Left lung (tissue), 4 donors: ENCODE measurements at regions not wholly inside any gene's neighbourhood (a gene's known extent, or its start where the extent isn't known, plus 50 kb on each side); places are given as distances from the start of the nearest gene placed in this dataset.

Experiments used
- ATAC-seq: fragments of 200-7000 bp; cut with Tn5 transposase; one replicate; pipeline ENCODE4 v1.9.1; 2020; ENCODE audit warnings: moderate library complexity
- DNase-seq, 4 donors: peaks; one replicate each; pipeline ENCODE4 v3.0.0-alpha.2; 2013 to 2020
- H3K27ac ChIP-seq, 2 donors: fragments of 200-600 bp; sonication (generic) in 1 of 2; one replicate each; pipeline versions ENCODE4 v1.5.0 to v1.8.0; 2020 to 2021
- H3K27me3 ChIP-seq, 2 donors: fragments of 200-600 bp; sonication (generic) in 1 of 2; one replicate each; pipeline versions ENCODE4 v1.5.0 to v1.8.0; 2020 to 2021
- H3K36me3 ChIP-seq, 2 donors: fragments of 200-600 bp; sonication (generic) in 1 of 2; one replicate each; pipeline versions ENCODE4 v1.5.0 to v1.8.0; 2020 to 2021
- H3K4me1 ChIP-seq, 2 donors: fragments of 200-600 bp; one replicate each; pipeline ENCODE4 v1.8.0; 2021
- H3K4me3 ChIP-seq, 2 donors: fragments of 200-600 bp; sonication (generic) in 1 of 2; one replicate each; pipeline versions ENCODE4 v1.5.0 to v1.8.0; 2020 to 2021; ENCODE audit warnings: mild to moderate bottlenecking in 1 of 2
- H3K9me3 ChIP-seq, 2 donors: fragments of 200-600 bp; sonication (generic) in 1 of 2; one replicate each; pipeline versions ENCODE4 v1.5.0 to v1.8.0; 2020 to 2021
- intact Hi-C, 2 donors: fragments of 100-400 bp; cut with DNase I; formaldehyde crosslinking; loops; one replicate each; pipeline versions ENCODE4 v1.11.2 to v1.14.2; 2022
- TF ChIP-seq, protein P1 (sequence below), 2 donors: fragments of 200-600 bp; sonication (generic) in 1 of 2; IDR thresholded peaks; one replicate each; pipeline versions ENCODE4 v1.5.0 to v1.8.0; 2021; ENCODE audit warnings: antibody characterized with exemption in 2 of 2
- donor health status: DM: no; HTN: yes; CAD: no.
- donor health status: DM: no; HTN: no; CAD: no.

GRCh38 chr7:3238525-3239210 is 62.4 kb upstream of the SDK1 start:
- Histone ChIP-seq H3K36me3 (no peaks in the 10 kb centered on the region), H3K4me1 (no peaks in the 10 kb centered on the region)
- DNase-seq = no peak

DNA sequence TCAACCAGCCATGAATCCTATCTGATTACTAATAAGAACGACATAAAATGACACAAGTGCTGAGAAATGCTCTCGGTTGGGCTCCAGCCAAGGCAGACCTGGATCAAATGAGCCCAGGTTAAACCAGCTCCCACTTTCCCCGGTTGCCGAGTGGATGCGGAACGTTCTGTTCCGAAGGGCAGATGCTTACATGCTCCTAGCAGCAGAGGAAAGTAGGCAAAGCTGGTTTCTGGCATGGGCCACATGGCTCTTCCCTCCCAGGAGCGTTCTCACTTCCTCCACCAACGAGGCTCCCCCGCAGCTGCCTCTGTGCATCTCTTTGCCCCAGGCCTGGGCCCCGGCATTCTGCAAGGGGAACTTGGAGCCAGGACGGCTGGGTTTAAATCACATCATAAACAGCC is 61.8 kb upstream of the SDK1 start:
- H3K4me3 ChIP-seq = no peak overlapping the region
- H3K27ac ChIP-seq = no peak overlapping the region
- DNase-seq = no peak
- TF ChIP-seq, protein P1, sequence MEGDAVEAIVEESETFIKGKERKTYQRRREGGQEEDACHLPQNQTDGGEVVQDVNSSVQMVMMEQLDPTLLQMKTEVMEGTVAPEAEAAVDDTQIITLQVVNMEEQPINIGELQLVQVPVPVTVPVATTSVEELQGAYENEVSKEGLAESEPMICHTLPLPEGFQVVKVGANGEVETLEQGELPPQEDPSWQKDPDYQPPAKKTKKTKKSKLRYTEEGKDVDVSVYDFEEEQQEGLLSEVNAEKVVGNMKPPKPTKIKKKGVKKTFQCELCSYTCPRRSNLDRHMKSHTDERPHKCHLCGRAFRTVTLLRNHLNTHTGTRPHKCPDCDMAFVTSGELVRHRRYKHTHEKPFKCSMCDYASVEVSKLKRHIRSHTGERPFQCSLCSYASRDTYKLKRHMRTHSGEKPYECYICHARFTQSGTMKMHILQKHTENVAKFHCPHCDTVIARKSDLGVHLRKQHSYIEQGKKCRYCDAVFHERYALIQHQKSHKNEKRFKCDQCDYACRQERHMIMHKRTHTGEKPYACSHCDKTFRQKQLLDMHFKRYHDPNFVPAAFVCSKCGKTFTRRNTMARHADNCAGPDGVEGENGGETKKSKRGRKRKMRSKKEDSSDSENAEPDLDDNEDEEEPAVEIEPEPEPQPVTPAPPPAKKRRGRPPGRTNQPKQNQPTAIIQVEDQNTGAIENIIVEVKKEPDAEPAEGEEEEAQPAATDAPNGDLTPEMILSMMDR (IDR thresholded peaks at IDR 0.05) = no peak
- intact Hi-C loops = no loop called here
- ATAC-seq = no peak
- H3K9me3 ChIP-seq = peaks cover 0 to 16% of the 10 kb centered on the region in 2 donors
- H3K27me3 ChIP-seq = no peaks in the 10 kb centered on the region
- H3K36me3 ChIP-seq = no peaks in the 10 kb centered on the region
- no peaks in the 10 kb centered on the region for H3K4me1 ChIP-seq

More at GRCh38 chr7:3238525-3239210, 62.4 kb upstream of the SDK1 start:
- intact Hi-C loops = no loop called here
- Histone ChIP-seq H3K27me3 (no peaks in the 10 kb centered on the region), H3K4me3 (no peak overlapping the region), H3K9me3 (peaks cover 0 to 16% of the 10 kb centered on the region in 2 donors), H3K27ac (no peak overlapping the region)
- TF ChIP-seq, protein P1 (IDR thresholded peaks at IDR 0.05) = no peak
- ATAC-seq = no peak

- ATAC-seq (no peak), DNase-seq (no peak)
- H3K36me3 ChIP-seq = no peaks in the 10 kb centered on the region
- TF ChIP-seq, protein P1 (IDR thresholded peaks at IDR 0.05) = no peak
- H3K27ac ChIP-seq = no peak overlapping the region
- no peaks in the 10 kb centered on the region for H3K27me3 ChIP-seq
- H3K4me1 ChIP-seq = no peaks in the 10 kb centered on the region
- peaks cover 0 to 11% of the 10 kb centered on the region in 2 donors for H3K9me3 ChIP-seq
- no peak overlapping the region for H3K4me3 ChIP-seq
- intact Hi-C loops = no loop called here
These were observed 60.1 kb upstream of the SDK1 start for GRCh38 chr7:3240826-3241430.

DNA sequence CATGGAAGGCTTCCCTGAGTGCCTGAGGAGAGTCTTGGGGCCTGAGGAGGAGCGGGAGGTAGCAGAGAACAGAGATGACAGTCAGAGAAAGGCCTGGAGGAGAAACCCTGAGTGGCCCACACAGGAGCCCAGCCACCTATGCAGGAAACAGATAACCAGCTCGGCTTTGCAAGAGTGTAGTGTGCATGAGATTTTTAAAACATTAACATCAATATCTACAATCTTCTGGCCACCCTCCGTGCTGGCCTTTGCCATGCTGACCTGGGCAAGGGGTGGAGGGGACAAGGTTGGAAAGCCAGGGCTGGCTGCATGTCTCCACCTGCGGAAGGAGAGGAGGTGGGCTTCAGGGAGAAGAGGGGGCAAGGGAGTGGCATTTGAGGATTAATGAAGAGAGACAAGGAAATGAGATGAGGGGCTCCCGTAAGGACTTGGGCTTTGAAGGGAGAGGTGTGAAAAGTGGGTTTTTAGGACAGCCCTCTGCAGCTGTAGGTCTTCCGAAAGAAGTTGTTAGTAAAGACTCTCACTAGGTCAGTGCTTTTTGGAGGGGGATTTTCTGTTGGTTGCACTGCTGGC is 59.3 kb upstream of the SDK1 start:
- no peaks in the 10 kb centered on the region for H3K36me3 ChIP-seq
- peaks cover 0 to 3% of the 10 kb centered on the region in 2 donors for H3K9me3 ChIP-seq

More for the DNA sequence above, 59.3 kb upstream of the SDK1 start:
- DNase-seq (no peak), ATAC-seq (no peak)
- H3K4me3 ChIP-seq = no peak overlapping the region
- TF ChIP-seq, protein P1 (IDR thresholded peaks at IDR 0.05) = no peak
- H3K27me3 ChIP-seq = no peaks in the 10 kb centered on the region
- H3K27ac ChIP-seq = no peak overlapping the region
- intact Hi-C loops = no loop called here
- H3K4me1 ChIP-seq = no peaks in the 10 kb centered on the region
